22Rv1 (cell line): ENCODE measurements at regions not wholly inside any gene's neighbourhood (a gene's known extent, or its start where the extent isn't known, plus 50 kb on each side); places are given as distances from the start of the nearest gene placed in this dataset.

Experiments
- CTCF ChIP-seq: fragments of 450-650 bp; IDR thresholded peaks from 2 replicates; pipeline ENCODE4 v1.5.1; 2017; ENCODE audit warnings: mild to moderate bottlenecking
- ZFX ChIP-seq: fragments of 450-650 bp; IDR thresholded peaks from 2 replicates; pipeline ENCODE4 v1.6.1; 2017; ENCODE audit warnings: antibody characterized with exemption, borderline replicate concordance

- TF ChIP-seq CTCF (no peak), ZFX (no peak)
Measured at GRCh38 chr1:214753236-214753852, 150.3 kb downstream of the CENPF start.
